WERI-Rb-1 (cell line): ENCODE measurements at regions not wholly inside any gene's neighbourhood (a gene's known extent, or its start where the extent isn't known, plus 50 kb on each side); places are given as distances from the start of the nearest gene placed in this dataset.
"Not testable (repeated sequence)": the region's sequence is repeated elsewhere in the genome, so short reads cannot be mapped to it uniquely, and the experiment has no call there.

Experiments
- DNase-seq: peaks from one replicate; pipeline ENCODE4 v3.0.0-alpha.2; 2020
- H3K27ac ChIP-seq: fragments of 250-450 bp; sonication (Bioruptor Pico); 2 replicates; pipeline ENCODE4 v1.5.1; 2020; ENCODE audit warnings: mild to moderate bottlenecking, moderate library complexity
- H3K27me3 ChIP-seq: fragments of 250-450 bp; sonication (Bioruptor Pico); 2 replicates; pipeline ENCODE4 v1.5.1; 2021; ENCODE audit warnings: mild to moderate bottlenecking, low read depth, moderate library complexity; ENCODE audit not compliant: insufficient read depth, severe bottlenecking
- H3K36me3 ChIP-seq: fragments of 250-450 bp; sonication (Bioruptor Pico); 2 replicates; pipeline ENCODE4 v1.5.1; 2020; ENCODE audit warnings: mild to moderate bottlenecking, moderate library complexity
- H3K4me3 ChIP-seq: 2 replicates; pipeline ENCODE4 v1.5.1; 2011; ENCODE audit warnings: low read depth, mild to moderate bottlenecking, control low read depth, low read length
- H3K9me3 ChIP-seq: fragments of 250-450 bp; sonication (Bioruptor Pico); 2 replicates; pipeline ENCODE4 v1.5.1; 2021; ENCODE audit warnings: mild to moderate bottlenecking, moderate library complexity; ENCODE audit not compliant: severe bottlenecking
- TF ChIP-seq, protein P1 (sequence below): IDR thresholded peaks from 2 replicates; pipeline ENCODE4 v1.5.1; 2011; ENCODE audit warnings: low read depth, mild to moderate bottlenecking, control low read depth, inconsistent platforms, low read length

DNA sequence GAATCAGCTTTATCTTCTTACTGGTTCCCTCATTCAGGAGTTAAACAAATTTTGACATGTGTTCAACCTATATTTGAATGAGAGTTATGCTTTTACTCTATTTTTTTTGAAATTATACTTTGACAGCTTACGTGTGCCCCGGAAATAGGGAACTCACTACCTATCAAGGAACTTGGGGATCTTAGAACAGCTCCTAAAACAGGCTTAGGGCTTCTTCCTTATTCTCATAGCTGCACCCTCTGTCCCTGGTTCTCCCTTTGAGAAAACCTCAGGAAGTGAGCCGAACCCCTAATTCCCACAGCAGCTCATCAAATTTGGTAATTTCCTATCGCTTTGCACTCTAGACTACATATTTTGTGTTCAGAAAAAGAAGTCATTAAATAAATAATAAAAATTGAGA is 81.2 kb upstream of the RUNX3 start:
- no peaks in the 10 kb centered on the region for H3K27me3 ChIP-seq
- no peaks in the 10 kb centered on the region for H3K9me3 ChIP-seq
- no peak overlapping the region for H3K27ac ChIP-seq
- no peaks in the 10 kb centered on the region for H3K36me3 ChIP-seq
- TF ChIP-seq, protein P1, sequence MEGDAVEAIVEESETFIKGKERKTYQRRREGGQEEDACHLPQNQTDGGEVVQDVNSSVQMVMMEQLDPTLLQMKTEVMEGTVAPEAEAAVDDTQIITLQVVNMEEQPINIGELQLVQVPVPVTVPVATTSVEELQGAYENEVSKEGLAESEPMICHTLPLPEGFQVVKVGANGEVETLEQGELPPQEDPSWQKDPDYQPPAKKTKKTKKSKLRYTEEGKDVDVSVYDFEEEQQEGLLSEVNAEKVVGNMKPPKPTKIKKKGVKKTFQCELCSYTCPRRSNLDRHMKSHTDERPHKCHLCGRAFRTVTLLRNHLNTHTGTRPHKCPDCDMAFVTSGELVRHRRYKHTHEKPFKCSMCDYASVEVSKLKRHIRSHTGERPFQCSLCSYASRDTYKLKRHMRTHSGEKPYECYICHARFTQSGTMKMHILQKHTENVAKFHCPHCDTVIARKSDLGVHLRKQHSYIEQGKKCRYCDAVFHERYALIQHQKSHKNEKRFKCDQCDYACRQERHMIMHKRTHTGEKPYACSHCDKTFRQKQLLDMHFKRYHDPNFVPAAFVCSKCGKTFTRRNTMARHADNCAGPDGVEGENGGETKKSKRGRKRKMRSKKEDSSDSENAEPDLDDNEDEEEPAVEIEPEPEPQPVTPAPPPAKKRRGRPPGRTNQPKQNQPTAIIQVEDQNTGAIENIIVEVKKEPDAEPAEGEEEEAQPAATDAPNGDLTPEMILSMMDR: no peak
- DNase-seq: no peak
- H3K4me3 ChIP-seq: no peak overlapping the region

DNA sequence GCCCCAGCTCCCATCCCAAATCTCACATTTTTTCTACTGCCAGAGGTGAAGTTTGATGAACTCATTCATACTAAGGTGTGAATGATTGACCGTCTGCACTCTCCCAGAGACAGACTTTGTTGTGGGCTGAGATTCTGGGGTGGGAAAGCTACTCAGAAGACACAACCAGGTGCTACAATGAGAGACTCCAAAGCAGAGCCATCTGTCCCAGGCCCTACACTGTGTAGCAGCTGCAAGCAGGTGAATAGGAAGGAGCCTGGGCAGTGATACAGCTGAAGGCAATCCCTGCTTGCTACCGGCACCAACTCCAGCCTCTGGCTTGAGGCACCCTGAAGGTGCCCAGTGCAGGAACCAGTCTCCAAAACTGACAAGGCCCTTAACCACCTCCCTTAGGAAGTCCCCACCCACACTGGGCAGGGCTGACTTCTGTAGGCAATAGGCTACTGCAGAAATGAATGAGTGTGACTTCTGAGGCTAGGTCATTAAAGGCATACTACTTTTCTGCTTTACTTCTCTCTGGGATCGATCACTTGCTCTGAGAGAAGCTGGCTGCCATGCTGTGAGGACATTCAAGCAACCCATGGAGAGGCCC is 79.7 kb upstream of the RUNX3 start:
- Histone ChIP-seq H3K27me3 (no peaks in the 10 kb centered on the region), H3K9me3 (no peaks in the 10 kb centered on the region), H3K27ac (no peak overlapping the region), H3K36me3 (no peaks in the 10 kb centered on the region), H3K4me3 (no peak overlapping the region)
- no peak for DNase-seq
- TF ChIP-seq, protein P1: no peak

DNA sequence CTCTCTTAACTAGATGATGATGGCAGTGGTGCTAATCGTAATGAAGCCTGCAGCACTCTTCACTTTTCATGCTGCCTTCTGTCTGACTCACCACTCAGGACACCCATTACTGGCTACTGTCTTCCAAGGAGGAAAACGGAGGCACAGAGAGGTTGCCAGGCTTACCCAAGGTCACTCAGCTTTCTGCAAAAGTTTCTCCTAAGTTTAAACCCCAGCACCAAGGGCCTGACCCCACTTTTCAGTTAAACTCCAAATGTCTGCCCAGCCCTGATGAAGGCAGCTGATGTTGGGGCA is 78.1 kb upstream of the RUNX3 start:
- no peak overlapping the region for H3K27ac ChIP-seq
- H3K4me3 ChIP-seq: no peak overlapping the region
- TF ChIP-seq, protein P1: no peak
- no peaks in the 10 kb centered on the region for H3K36me3 ChIP-seq
- H3K9me3 ChIP-seq: no peaks in the 10 kb centered on the region
- DNase-seq: no peak
- H3K27me3 ChIP-seq: no peaks in the 10 kb centered on the region

DNA sequence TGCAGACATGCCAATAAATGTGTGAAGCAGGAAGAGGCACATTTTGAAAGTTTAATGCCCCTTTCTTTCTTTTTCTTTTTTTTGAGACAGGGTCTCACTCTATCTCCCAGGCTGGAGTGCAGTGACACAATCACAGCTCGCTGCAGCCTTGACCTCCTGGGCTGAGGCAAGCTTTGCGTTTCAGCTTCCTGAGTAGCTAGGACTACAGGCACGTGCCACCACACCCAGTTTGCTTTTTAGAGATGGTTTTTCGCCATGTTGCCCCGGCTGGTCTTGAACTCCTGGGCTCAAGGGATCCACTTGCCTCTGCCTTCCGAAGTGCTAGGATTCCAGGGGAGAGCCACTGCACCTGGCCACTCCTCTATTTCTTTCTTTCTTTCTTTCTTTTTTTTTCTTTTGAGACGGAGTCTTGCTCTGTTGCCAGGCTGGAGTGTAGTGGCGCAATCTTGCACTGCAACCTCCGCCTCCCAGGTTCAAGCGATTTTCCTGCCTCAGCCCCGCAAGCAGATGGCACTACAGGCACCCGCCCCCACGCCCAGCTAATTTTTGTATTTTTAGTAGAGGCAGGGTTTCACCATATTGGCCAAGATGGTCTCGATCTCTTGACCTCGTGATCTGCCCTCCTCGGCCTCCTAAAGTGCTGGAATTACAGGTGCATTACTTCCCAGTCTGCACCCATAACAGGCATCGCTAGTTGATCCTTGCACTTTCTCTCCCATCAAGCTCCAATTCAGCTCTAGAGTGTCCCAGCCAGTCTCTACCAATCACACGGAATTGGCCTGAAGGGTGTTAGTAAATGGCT is 77.5 kb upstream of the RUNX3 start:
- not testable (repeated sequence) for H3K4me3 ChIP-seq, H3K9me3 ChIP-seq, H3K27ac ChIP-seq, H3K27me3 ChIP-seq, H3K36me3 ChIP-seq, DNase-seq

DNA sequence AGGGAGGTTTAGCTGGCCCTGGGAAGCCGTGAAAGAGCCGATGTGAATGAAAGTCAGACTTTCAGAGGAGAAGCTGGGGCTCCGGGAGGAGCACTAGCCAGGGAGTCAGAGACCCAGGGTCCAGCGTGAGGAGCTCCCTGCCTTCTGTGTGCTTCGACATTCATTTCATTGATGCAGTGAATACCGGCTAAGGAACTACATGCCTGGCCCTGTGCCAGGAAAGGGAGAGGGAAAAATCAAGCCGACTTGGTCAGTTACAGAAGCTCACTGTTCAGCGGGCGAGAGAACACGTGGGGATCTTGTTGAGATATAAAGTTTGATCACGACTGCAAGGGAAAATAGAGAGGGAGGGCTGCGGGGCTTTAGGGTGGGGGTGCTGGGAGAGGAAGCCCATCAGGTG is 76.7 kb upstream of the RUNX3 start:
- Histone ChIP-seq H3K27me3 (no peaks in the 10 kb centered on the region), H3K36me3 (no peaks in the 10 kb centered on the region), H3K4me3 (no peak overlapping the region), H3K9me3 (no peaks in the 10 kb centered on the region), H3K27ac (no peak overlapping the region)
- TF ChIP-seq, protein P1: no peak
- DNase-seq: no peak

DNA sequence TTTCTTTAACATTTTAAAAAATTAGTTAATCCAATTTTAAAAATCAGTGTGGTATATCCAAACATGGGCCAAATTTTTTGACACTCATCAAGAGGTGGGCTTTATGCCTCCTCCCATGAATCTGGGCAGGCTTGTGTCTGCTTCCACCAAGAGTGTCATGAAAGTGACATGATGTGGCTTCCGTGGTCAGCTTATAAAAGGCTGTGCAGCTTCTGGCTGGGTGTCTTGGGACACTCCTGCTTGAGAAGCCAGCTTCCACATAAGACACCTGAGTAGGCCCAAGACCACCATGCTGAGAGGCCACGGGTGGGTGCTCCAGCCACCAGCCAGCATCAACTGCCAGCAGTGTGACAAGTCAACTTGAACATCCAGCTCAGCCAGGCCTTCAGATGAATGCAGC is 74.3 kb upstream of the RUNX3 start:
- no peak overlapping the region for H3K27ac ChIP-seq
- TF ChIP-seq, protein P1: no peak
- H3K4me3 ChIP-seq: no peak overlapping the region
- H3K36me3 ChIP-seq: no peaks in the 10 kb centered on the region
- no peaks in the 10 kb centered on the region for H3K27me3 ChIP-seq
- DNase-seq: no peak
- H3K9me3 ChIP-seq: no peaks in the 10 kb centered on the region
